Calu3 (cell line): ENCODE measurements at regions not wholly inside any gene's neighbourhood (a gene's known extent, or its start where the extent isn't known, plus 50 kb on each side); places are given as distances from the start of the nearest gene placed in this dataset.

Experiments
- BruUV-seq: library from RNA; stranded (reverse); fragments of 400-500 nt; replicated peaks from 2 replicates; lab custom pipeline; 2021; lab: Mats Ljungman, UMichigan
- CTCF ChIA-PET: fragments of 300-600 bp; sonication (Branson Sonifier 250); formaldehyde crosslinking; loops from one replicate; lab custom pipeline; 2022; ENCODE audit warnings: antibody characterized with exemption; lab: Charles Lee
- DNase-seq: peaks from one replicate; pipeline ENCODE4 v3.0.0; 2022
- H3K27ac Mint-ChIP-seq: one replicate; pipeline ENCODE4 v1.8.0; 2022; ENCODE audit warnings: mixed read lengths; ENCODE audit not compliant: unreplicated experiment
- H3K27me3 Mint-ChIP-seq: one replicate; pipeline ENCODE4 v1.8.0; 2022; ENCODE audit warnings: mixed read lengths; ENCODE audit not compliant: unreplicated experiment
- H3K36me3 Mint-ChIP-seq: one replicate; pipeline ENCODE4 v1.8.0; 2022; ENCODE audit warnings: mild to moderate bottlenecking, moderate library complexity, mixed read lengths; ENCODE audit not compliant: insufficient read depth, unreplicated experiment
- H3K4me1 Mint-ChIP-seq: one replicate; pipeline ENCODE4 v1.8.0; 2022; ENCODE audit warnings: mild to moderate bottlenecking, low read depth, mixed read lengths; ENCODE audit not compliant: unreplicated experiment
- H3K4me3 Mint-ChIP-seq: one replicate; pipeline ENCODE4 v1.8.0; 2022; ENCODE audit warnings: mild to moderate bottlenecking, low read depth, moderate library complexity, mixed read lengths; ENCODE audit not compliant: unreplicated experiment
- H3K9me3 Mint-ChIP-seq: one replicate; pipeline ENCODE4 v1.8.0; 2022; ENCODE audit warnings: low read depth, mixed read lengths; ENCODE audit not compliant: unreplicated experiment
- intact Hi-C: fragments of 100-400 bp; cut with micrococcal nuclease; formaldehyde crosslinking; loops from one replicate; pipeline ENCODE4 v1.10.0; 2022; ENCODE audit not compliant: unreplicated experiment
- TF ChIP-seq, protein P1 (sequence below): fragments of 200-600 bp; IDR thresholded peaks from one replicate; pipeline ENCODE4 v1.8.0; 2022; ENCODE audit warnings: antibody characterized with exemption; ENCODE audit not compliant: unreplicated experiment

DNA sequence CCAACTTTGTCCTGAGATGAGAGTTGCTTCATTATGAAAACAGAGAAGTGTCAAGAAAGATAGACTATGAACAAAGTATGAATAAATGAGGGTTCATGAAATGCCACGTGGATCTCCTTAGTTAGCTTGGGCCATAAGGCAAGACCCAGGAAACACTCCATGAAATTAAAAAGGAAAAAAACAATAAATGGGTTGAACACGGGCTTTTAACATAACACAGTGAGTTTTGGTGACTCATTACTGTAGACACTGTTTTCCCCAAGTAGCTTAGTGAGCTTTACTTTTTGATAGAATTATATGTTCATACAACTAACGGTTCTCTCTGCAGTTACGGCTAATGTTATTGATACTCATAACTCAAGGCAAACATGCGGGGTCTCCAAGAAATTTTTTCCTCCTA is 265.0 kb downstream of the DHX15 start:
- intact Hi-C loops: no loop called here
- H3K9me3 Mint-ChIP-seq: no peaks in the 10 kb centered on the region
- no peak for DNase-seq
- CTCF ChIA-PET: no interaction called here
- no peak overlapping the region for H3K4me3 Mint-ChIP-seq
- H3K27me3 Mint-ChIP-seq: peaks cover 7% of the 10 kb centered on the region
- H3K27ac Mint-ChIP-seq: no peak overlapping the region
- no peaks in the 10 kb centered on the region for H3K36me3 Mint-ChIP-seq
- BruUV-seq: no TSS peak
- TF ChIP-seq, protein P1, sequence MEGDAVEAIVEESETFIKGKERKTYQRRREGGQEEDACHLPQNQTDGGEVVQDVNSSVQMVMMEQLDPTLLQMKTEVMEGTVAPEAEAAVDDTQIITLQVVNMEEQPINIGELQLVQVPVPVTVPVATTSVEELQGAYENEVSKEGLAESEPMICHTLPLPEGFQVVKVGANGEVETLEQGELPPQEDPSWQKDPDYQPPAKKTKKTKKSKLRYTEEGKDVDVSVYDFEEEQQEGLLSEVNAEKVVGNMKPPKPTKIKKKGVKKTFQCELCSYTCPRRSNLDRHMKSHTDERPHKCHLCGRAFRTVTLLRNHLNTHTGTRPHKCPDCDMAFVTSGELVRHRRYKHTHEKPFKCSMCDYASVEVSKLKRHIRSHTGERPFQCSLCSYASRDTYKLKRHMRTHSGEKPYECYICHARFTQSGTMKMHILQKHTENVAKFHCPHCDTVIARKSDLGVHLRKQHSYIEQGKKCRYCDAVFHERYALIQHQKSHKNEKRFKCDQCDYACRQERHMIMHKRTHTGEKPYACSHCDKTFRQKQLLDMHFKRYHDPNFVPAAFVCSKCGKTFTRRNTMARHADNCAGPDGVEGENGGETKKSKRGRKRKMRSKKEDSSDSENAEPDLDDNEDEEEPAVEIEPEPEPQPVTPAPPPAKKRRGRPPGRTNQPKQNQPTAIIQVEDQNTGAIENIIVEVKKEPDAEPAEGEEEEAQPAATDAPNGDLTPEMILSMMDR: no peak
- no peaks in the 10 kb centered on the region for H3K4me1 Mint-ChIP-seq

DNA sequence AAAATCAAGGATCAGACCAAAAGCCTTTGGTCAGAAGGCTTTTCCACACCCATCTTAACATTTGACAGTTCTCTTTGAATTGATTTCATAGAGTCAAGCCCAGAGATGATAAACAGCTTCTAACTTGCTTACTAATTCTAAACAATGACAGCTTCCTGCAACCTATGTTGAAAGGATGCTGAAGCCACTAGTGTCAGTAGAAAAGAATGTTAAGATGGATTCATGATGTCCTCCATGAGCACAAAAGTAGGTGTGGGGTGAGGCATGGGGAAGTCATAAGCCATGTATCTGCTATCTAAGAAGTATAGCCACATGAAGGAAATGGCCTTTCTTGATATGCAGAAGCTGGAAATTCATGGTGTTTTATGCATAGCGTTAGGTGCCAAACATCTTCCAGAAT is 269.3 kb downstream of the DHX15 start:
- H3K9me3 Mint-ChIP-seq: no peaks in the 10 kb centered on the region
- no peak for DNase-seq
- no peaks in the 10 kb centered on the region for H3K36me3 Mint-ChIP-seq
- H3K4me1 Mint-ChIP-seq: no peaks in the 10 kb centered on the region
- no peak overlapping the region for H3K27ac Mint-ChIP-seq
- CTCF ChIA-PET: no interaction called here
- no peak overlapping the region for H3K4me3 Mint-ChIP-seq
- H3K27me3 Mint-ChIP-seq: peaks cover 16% of the 10 kb centered on the region
- intact Hi-C loops: no loop called here
- BruUV-seq: no TSS peak
- TF ChIP-seq, protein P1: no peak

DNA sequence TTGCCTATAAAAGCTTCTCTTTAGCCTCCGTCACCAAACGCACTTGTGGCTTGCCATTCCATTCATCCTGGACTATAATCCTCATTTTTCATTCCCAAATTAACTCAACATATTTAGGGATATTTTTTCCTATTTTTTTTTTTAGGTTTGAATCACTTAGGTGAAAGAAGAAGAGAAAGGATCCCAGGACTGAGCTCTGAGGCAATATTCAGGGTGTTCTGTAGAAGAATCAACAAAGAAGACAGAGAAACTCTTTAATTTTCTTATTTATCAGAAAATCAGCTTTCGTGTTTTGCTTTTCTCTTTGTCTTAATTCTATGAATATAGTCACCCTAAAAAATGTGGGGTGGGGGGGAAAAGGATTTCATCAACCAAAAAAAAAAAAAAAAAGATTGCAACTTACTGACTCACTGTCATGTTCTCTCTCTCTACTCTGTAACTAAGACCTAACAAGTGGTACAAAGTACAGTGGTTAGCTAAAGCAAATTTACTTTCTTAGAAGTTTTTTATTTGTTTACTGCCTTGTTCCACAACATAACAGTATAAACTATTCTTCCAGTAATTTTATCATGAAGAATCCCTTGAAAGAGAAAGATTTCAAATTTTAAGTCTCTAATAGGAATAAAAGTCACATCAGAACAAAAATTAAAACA is 272.0 kb downstream of the DHX15 start:
- intact Hi-C loops: no loop called here
- Mint-ChIP-seq H3K4me1 (no peaks in the 10 kb centered on the region), H3K9me3 (no peaks in the 10 kb centered on the region), H3K4me3 (no peak overlapping the region), H3K27me3 (peaks cover 20% of the 10 kb centered on the region), H3K27ac (no peak overlapping the region), H3K36me3 (no peaks in the 10 kb centered on the region)
- CTCF ChIA-PET: no interaction called here
- DNase-seq: no peak
- BruUV-seq: no TSS peak
- TF ChIP-seq, protein P1: no peak

DNA sequence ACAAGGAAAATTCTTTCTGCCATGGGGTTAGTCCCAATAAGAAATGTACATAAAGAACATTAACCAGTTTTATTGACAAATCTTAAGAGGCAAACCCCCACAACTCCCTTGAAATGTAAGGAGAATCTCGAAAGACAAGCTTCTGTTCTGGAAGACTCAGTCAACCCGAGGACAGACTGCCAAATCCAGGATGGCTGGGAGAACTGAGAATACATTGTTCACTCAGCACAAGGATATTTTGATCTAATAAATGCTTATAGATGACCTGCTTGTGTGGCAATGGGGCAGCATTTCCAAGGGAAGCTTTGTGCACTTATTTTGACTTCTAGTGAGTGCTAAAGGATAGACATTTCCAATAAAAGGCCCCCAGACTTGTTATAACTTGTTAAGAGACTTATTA is 280.4 kb downstream of the DHX15 start:
- BruUV-seq: no TSS peak
- TF ChIP-seq, protein P1: no peak
- Mint-ChIP-seq H3K27ac (no peak overlapping the region), H3K36me3 (no peaks in the 10 kb centered on the region), H3K4me3 (no peak overlapping the region), H3K27me3 (no peaks in the 10 kb centered on the region), H3K4me1 (no peaks in the 10 kb centered on the region), H3K9me3 (no peaks in the 10 kb centered on the region)
- no peak for DNase-seq
- CTCF ChIA-PET: no interaction called here
- intact Hi-C loops: no loop called here
